ENCODE measurements at regions not wholly inside any gene's neighbourhood (a gene's known extent, or its start where the extent isn't known, plus 50 kb on each side); places are given as distances from the start of the nearest gene placed in this dataset.
"Not testable (repeated sequence)": the region's sequence is repeated elsewhere in the genome, so short reads cannot be mapped to it uniquely, and the experiment has no call there.

- DNase-seq (ENCODE audit: low read depth), result no peak
Observed at GRCh38 chr13:107665926-107666458, 549.3 kb downstream of the LIG4 start.

GRCh38 chr13:107650081-107650701 lies 565.1 kb downstream of the LIG4 start:
- DNase-seq (ENCODE audit: low read depth), result no peak

- DNase-seq (ENCODE audit: low read depth), result no peak
Observed at GRCh38 chr13:107649079-107649478, 566.3 kb downstream of the LIG4 start.

GRCh38 chr13:107644136-107644535 lies 571.2 kb downstream of the LIG4 start:
- DNase-seq (ENCODE audit: low read depth), result no peak

GRCh38 chr13:107643615-107644014 lies 571.7 kb downstream of the LIG4 start:
- DNase-seq (ENCODE audit: low read depth), result no peak

- no peak for DNase-seq (ENCODE audit: low read depth)
Observed at GRCh38 chr13:107642831-107643230, 572.5 kb downstream of the LIG4 start.

- no peak for DNase-seq (ENCODE audit: low read depth)
Observed at GRCh38 chr13:107641574-107641973, 573.8 kb downstream of the LIG4 start.

- DNase-seq (ENCODE audit: low read depth), result no peak
Observed at GRCh38 chr13:107625648-107626047, 589.7 kb downstream of the LIG4 start.

- no peak for DNase-seq (ENCODE audit: low read depth)
Observed at GRCh38 chr13:107617527-107617926, 597.8 kb downstream of the LIG4 start.

GRCh38 chr13:107612376-107612775 lies 603.0 kb downstream of the LIG4 start:
- DNase-seq (ENCODE audit: low read depth), result no peak

GRCh38 chr13:107608736-107609135 lies 606.6 kb downstream of the LIG4 start:
- DNase-seq (ENCODE audit: low read depth), result no peak

- no peak for DNase-seq (ENCODE audit: low read depth)
Observed at GRCh38 chr13:107600971-107601370, 614.4 kb downstream of the LIG4 start.

- not testable (repeated sequence) for DNase-seq (ENCODE audit: low read depth)
Observed at GRCh38 chr13:107596306-107596705, 619.0 kb downstream of the LIG4 start.

GRCh38 chr13:107590556-107590955 lies 624.8 kb downstream of the LIG4 start:
- DNase-seq (ENCODE audit: low read depth), result no peak

- no peak for DNase-seq (ENCODE audit: low read depth)
Observed at GRCh38 chr13:107587681-107588080, 627.7 kb downstream of the LIG4 start.

- DNase-seq (ENCODE audit: low read depth), result no peak
Observed at GRCh38 chr13:107586216-107586615, 629.1 kb downstream of the LIG4 start.

GRCh38 chr13:107585469-107586180 lies 629.7 kb downstream of the LIG4 start:
- DNase-seq (ENCODE audit: low read depth), result no peak

GRCh38 chr13:107582171-107582570 lies 633.2 kb downstream of the LIG4 start:
- DNase-seq (ENCODE audit: low read depth), result no peak

- no peak for DNase-seq (ENCODE audit: low read depth)
Observed at GRCh38 chr13:107580741-107581412, 634.5 kb downstream of the LIG4 start.

- no peak for DNase-seq (ENCODE audit: low read depth)
Observed at GRCh38 chr13:107576430-107576829, 638.9 kb downstream of the LIG4 start.

- no peak for DNase-seq (ENCODE audit: low read depth)
Observed at GRCh38 chr13:107574517-107575210, 640.7 kb downstream of the LIG4 start.

GRCh38 chr13:107573184-107573583 lies 642.2 kb downstream of the LIG4 start:
- DNase-seq (ENCODE audit: low read depth), result no peak
